ENCODE measurements at regions not wholly inside any gene's neighbourhood (a gene's known extent, or its start where the extent isn't known, plus 50 kb on each side); places are given as distances from the start of the nearest gene placed in this dataset.

DNA sequence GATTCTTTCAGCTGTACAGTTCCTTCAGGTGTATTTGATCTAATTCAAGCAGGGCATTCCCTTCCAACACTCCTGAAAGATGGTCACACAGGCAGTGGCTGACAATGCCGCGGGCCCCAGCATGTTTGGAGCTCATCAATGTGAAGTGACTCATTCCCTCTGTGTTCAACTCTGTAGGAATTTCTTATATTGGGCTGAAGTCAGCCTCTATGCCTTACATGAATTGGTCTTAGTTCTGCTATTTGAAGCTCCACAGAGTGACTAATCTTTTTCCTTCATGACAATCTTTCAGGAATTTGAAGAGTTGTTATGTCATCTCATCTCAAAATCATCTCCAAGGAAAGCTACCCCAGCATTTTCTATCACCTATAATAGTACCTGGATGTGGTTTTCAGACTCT is 142.5 kb upstream of the C2CD4B start:
- Histone ChIP-seq H3K4me2 (ENCODE audit: low read length) (no peak overlapping the region), H3K36me3 (ENCODE audit: control insufficient read depth, insufficient read depth, low read length) (no peaks in the 10 kb centered on the region), H3K79me2 (no peaks in the 10 kb centered on the region), H3K9me3 (ENCODE audit: control insufficient read depth, low read length) (no peaks in the 10 kb centered on the region), H3K27me3 (ENCODE audit: control insufficient read depth, insufficient read depth, low read length) (no peaks in the 10 kb centered on the region), H3K9ac (no peak overlapping the region), H3K4me1 (no peaks in the 10 kb centered on the region), H3K27ac (no peak overlapping the region), H3K4me3 (ENCODE audit: low read depth, low read length) (no peak overlapping the region), H2AFZ (no peak overlapping the region)
- TF ChIP-seq, protein P1, sequence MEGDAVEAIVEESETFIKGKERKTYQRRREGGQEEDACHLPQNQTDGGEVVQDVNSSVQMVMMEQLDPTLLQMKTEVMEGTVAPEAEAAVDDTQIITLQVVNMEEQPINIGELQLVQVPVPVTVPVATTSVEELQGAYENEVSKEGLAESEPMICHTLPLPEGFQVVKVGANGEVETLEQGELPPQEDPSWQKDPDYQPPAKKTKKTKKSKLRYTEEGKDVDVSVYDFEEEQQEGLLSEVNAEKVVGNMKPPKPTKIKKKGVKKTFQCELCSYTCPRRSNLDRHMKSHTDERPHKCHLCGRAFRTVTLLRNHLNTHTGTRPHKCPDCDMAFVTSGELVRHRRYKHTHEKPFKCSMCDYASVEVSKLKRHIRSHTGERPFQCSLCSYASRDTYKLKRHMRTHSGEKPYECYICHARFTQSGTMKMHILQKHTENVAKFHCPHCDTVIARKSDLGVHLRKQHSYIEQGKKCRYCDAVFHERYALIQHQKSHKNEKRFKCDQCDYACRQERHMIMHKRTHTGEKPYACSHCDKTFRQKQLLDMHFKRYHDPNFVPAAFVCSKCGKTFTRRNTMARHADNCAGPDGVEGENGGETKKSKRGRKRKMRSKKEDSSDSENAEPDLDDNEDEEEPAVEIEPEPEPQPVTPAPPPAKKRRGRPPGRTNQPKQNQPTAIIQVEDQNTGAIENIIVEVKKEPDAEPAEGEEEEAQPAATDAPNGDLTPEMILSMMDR (IDR thresholded peaks at IDR 0.05) = no peak

DNA sequence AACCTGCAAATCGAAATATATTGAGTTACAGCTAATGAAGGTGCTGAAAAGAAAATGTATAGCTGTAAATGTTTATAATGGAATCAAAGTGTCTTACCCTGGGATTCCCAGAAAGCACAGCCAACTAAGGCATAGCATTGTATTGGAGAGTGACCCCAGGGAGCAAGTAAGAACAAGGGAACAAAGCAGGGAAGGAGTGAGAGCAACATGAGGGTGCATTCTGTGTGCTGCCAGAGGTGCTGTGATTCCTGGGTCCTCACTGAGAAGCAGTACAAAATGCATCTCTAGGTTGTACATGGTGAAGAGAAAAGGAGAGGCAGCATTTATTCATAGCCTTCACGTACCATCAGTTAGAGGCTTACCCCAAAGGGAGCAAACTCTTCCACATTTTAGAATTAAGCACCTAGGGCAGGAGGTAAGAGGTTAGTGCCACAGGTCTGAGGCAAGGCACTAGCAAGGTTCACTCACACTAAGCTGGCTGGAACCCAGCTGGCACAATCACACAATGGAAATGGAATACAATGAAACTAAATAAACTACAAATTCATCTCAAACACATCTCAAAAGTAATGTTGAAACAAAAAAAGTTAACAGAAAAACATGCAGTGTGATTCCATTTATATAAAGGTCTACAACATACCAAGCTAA is 151.5 kb upstream of the C2CD4B start:
- Histone ChIP-seq H3K36me3 (ENCODE audit: control insufficient read depth, insufficient read depth, low read length) (no peaks in the 10 kb centered on the region), H3K27ac (no peak overlapping the region), H3K27me3 (ENCODE audit: control insufficient read depth, insufficient read depth, low read length) (no peaks in the 10 kb centered on the region), H3K4me3 (ENCODE audit: low read depth, low read length) (no peak overlapping the region), H3K9me3 (ENCODE audit: control insufficient read depth, low read length) (no peaks in the 10 kb centered on the region), H2AFZ (no peak overlapping the region), H3K4me1 (no peaks in the 10 kb centered on the region), H3K9ac (no peak overlapping the region), H3K79me2 (no peaks in the 10 kb centered on the region), H3K4me2 (ENCODE audit: low read length) (no peak overlapping the region)
- TF ChIP-seq, protein P1 (IDR thresholded peaks at IDR 0.05) = no peak

DNA sequence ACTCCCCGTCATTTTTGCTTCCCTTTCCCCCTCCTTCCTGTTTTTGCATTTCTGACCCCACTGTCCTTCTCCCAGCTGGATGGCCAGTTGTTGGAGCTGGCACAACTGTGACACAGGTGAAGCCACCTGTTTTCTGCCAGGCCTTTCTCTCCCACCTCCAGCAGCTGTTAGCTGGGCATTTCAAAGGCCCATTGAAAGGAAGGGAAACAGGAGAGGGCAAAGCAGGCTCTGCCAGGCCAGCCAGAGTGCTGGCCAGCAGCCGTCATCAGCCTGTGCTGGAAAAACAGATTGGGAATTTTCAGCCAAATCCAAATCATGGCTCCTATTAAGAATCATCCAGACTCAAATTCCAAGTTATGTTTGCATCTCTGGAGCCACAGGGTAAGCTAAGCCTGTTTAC is 155.2 kb upstream of the C2CD4B start:
- Histone ChIP-seq H2AFZ (no peak overlapping the region), H3K9ac (no peak overlapping the region), H3K27ac (no peak overlapping the region), H3K9me3 (ENCODE audit: control insufficient read depth, low read length) (no peaks in the 10 kb centered on the region), H3K4me2 (ENCODE audit: low read length) (no peak overlapping the region), H3K4me1 (no peaks in the 10 kb centered on the region), H3K79me2 (no peaks in the 10 kb centered on the region), H3K27me3 (ENCODE audit: control insufficient read depth, insufficient read depth, low read length) (no peaks in the 10 kb centered on the region), H3K4me3 (ENCODE audit: low read depth, low read length) (no peak overlapping the region), H3K36me3 (ENCODE audit: control insufficient read depth, insufficient read depth, low read length) (no peaks in the 10 kb centered on the region)
- TF ChIP-seq, protein P1 (IDR thresholded peaks at IDR 0.05) = no peak

DNA sequence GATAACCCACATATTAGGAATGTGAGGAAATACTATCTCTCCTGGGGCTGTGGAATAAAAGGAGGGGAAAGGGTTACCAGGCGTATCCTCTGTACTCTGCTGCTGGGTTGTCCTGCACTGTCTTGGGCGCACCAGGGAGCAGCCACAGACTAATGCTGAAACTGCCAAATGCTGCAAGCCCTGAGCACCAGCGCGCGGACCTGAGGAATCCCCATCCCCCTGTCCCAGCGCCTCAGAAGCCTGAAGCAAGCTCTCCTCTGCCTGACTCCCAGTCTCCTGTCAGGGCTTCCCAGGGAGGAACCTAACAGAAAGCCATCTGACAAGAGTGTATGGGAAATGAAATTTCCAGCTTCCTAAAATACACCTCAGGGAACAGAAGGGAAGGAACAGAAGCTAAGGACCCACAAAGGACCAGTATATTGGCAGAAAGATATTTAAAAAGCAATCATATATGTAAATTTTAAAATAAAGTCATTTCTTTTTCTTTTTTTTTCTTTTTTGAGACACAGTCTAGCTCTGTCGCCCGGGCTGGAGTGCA is 158.3 kb upstream of the C2CD4B start:
- Histone ChIP-seq H3K4me3 (ENCODE audit: low read depth, low read length) (no peak overlapping the region), H3K4me2 (ENCODE audit: low read length) (no peak overlapping the region), H3K4me1 (no peaks in the 10 kb centered on the region), H3K36me3 (ENCODE audit: control insufficient read depth, insufficient read depth, low read length) (no peaks in the 10 kb centered on the region), H3K27ac (no peak overlapping the region), H2AFZ (no peak overlapping the region), H3K9ac (no peak overlapping the region), H3K27me3 (ENCODE audit: control insufficient read depth, insufficient read depth, low read length) (no peaks in the 10 kb centered on the region), H3K9me3 (ENCODE audit: control insufficient read depth, low read length) (no peaks in the 10 kb centered on the region), H3K79me2 (no peaks in the 10 kb centered on the region)
- TF ChIP-seq, protein P1 (IDR thresholded peaks at IDR 0.05) = no peak

DNA sequence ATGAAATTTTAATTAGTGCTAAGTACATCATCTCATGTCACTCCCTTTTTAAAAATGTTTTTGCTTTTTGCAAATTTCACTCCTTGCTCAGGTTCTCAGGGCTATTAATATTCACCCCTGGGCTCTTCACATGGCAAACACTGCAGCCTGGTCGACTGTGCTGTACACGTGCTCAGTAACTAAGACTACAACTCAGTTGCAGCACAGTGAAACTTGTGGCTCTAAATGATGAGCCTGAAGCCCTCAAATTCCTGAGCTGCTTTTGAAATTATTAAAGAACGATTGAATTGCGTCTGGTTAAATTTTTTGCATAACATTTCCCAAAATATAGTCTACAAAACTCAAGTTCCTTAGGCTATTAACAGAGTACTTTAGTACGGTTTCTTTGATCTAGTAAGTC is 159.3 kb upstream of the C2CD4B start:
- no peak overlapping the region for H3K4me3 ChIP-seq (ENCODE audit: low read depth, low read length)

More for the DNA sequence above, 159.3 kb upstream of the C2CD4B start:
- TF ChIP-seq, protein P1 (IDR thresholded peaks at IDR 0.05) = no peak
- Histone ChIP-seq H3K4me1 (no peaks in the 10 kb centered on the region), H3K9ac (no peak overlapping the region), H3K9me3 (ENCODE audit: control insufficient read depth, low read length) (no peaks in the 10 kb centered on the region), H3K27ac (no peak overlapping the region), H3K36me3 (ENCODE audit: control insufficient read depth, insufficient read depth, low read length) (no peaks in the 10 kb centered on the region), H3K4me2 (ENCODE audit: low read length) (no peak overlapping the region), H2AFZ (no peak overlapping the region), H3K79me2 (no peaks in the 10 kb centered on the region), H3K27me3 (ENCODE audit: control insufficient read depth, insufficient read depth, low read length) (no peaks in the 10 kb centered on the region)
